ENCODE measurements at regions not wholly inside any gene's neighbourhood (a gene's known extent, or its start where the extent isn't known, plus 50 kb on each side); places are given as distances from the start of the nearest gene placed in this dataset.

- Histone ChIP-seq H3K4me1 (ENCODE audit: control insufficient read depth in 3 of 3, insufficient read depth in 2 of 3, low read depth in 1 of 3, low read length in 2 of 3) (no peaks in the 10 kb centered on the region), H3K9me3 (ENCODE audit: control insufficient read depth in 2 of 2, insufficient read depth in 1 of 2, low read depth in 1 of 2, low read length in 1 of 2) (no peaks in the 10 kb centered on the region), H3K27ac (ENCODE audit: low read depth in 1 of 3, low read length in 2 of 3) (no peak overlapping the region), H3K27me3 (ENCODE audit: control insufficient read depth in 3 of 3, insufficient read depth in 3 of 3, low read length in 3 of 3) (no peaks in the 10 kb centered on the region), H3K4me3 (ENCODE audit: low read depth in 1 of 3, low read length in 3 of 3) (no peak overlapping the region), H3K36me3 (ENCODE audit: control insufficient read depth in 3 of 3, insufficient read depth in 2 of 3, low read depth in 1 of 3, low read length in 3 of 3) (no peaks in the 10 kb centered on the region)
- FAIRE-seq (no peak), DNase-seq (no peak)
- WGBS, 3 donors: 63 to 69% (median 66%) methylated on average over 12 of the region's 12 CpGs
These were observed 138.9 kb downstream of the ACTL8 start for GRCh38 chr1:17893891-17894631.

GRCh38 chr1:17895401-17895800, 140.3 kb downstream of the ACTL8 start:
- no peak overlapping the region for H3K27ac ChIP-seq (ENCODE audit: low read depth in 1 of 3, low read length in 2 of 3)
- H3K9me3 ChIP-seq (ENCODE audit: control insufficient read depth in 2 of 2, insufficient read depth in 1 of 2, low read depth in 1 of 2, low read length in 1 of 2): no peaks in the 10 kb centered on the region
- H3K27me3 ChIP-seq (ENCODE audit: control insufficient read depth in 3 of 3, insufficient read depth in 3 of 3, low read length in 3 of 3): no peaks in the 10 kb centered on the region
- no peak overlapping the region for H3K4me3 ChIP-seq (ENCODE audit: low read depth in 1 of 3, low read length in 3 of 3)
- no peaks in the 10 kb centered on the region for H3K4me1 ChIP-seq (ENCODE audit: control insufficient read depth in 3 of 3, insufficient read depth in 2 of 3, low read depth in 1 of 3, low read length in 2 of 3)
- H3K36me3 ChIP-seq (ENCODE audit: control insufficient read depth in 3 of 3, insufficient read depth in 2 of 3, low read depth in 1 of 3, low read length in 3 of 3): no peaks in the 10 kb centered on the region
- no peak for FAIRE-seq
- 52 to 59% (median 53%) methylated on average over 4 of the region's 4 CpGs for WGBS, 3 donors
- DNase-seq: no peak

- H3K27me3 ChIP-seq (ENCODE audit: control insufficient read depth in 3 of 3, insufficient read depth in 3 of 3, low read length in 3 of 3): no peaks in the 10 kb centered on the region
- H3K27ac ChIP-seq (ENCODE audit: low read depth in 1 of 3, low read length in 2 of 3): no peak overlapping the region
- no peaks in the 10 kb centered on the region for H3K9me3 ChIP-seq (ENCODE audit: control insufficient read depth in 2 of 2, insufficient read depth in 1 of 2, low read depth in 1 of 2, low read length in 1 of 2)
- DNase-seq: no peak
- no peak overlapping the region for H3K4me3 ChIP-seq (ENCODE audit: low read depth in 1 of 3, low read length in 3 of 3)
- 74 to 87% (median 82%) methylated on average over 6 to 8 of the region's 8 CpGs for WGBS, 3 donors
- no peaks in the 10 kb centered on the region for H3K36me3 ChIP-seq (ENCODE audit: control insufficient read depth in 3 of 3, insufficient read depth in 2 of 3, low read depth in 1 of 3, low read length in 3 of 3)
- no peak for FAIRE-seq
- H3K4me1 ChIP-seq (ENCODE audit: control insufficient read depth in 3 of 3, insufficient read depth in 2 of 3, low read depth in 1 of 3, low read length in 2 of 3): no peaks in the 10 kb centered on the region
These were observed 140.9 kb downstream of the ACTL8 start for GRCh38 chr1:17895986-17896385.

- no peaks in the 10 kb centered on the region for H3K27me3 ChIP-seq (ENCODE audit: control insufficient read depth in 3 of 3, insufficient read depth in 3 of 3, low read length in 3 of 3)
- no peaks in the 10 kb centered on the region for H3K4me1 ChIP-seq (ENCODE audit: control insufficient read depth in 3 of 3, insufficient read depth in 2 of 3, low read depth in 1 of 3, low read length in 2 of 3)
- H3K4me3 ChIP-seq (ENCODE audit: low read depth in 1 of 3, low read length in 3 of 3): no peak overlapping the region
- no peak overlapping the region for H3K27ac ChIP-seq (ENCODE audit: low read depth in 1 of 3, low read length in 2 of 3)
- peak in 1 of 2 donors; percentile 3 for DNase-seq
- WGBS, 3 donors: 23 to 54% (median 24%) methylated on average over 5 of the region's 5 CpGs
- H3K9me3 ChIP-seq (ENCODE audit: control insufficient read depth in 2 of 2, insufficient read depth in 1 of 2, low read depth in 1 of 2, low read length in 1 of 2): no peaks in the 10 kb centered on the region
- H3K36me3 ChIP-seq (ENCODE audit: control insufficient read depth in 3 of 3, insufficient read depth in 2 of 3, low read depth in 1 of 3, low read length in 3 of 3): no peaks in the 10 kb centered on the region
- no peak for FAIRE-seq
These were observed 148.3 kb downstream of the ACTL8 start for GRCh38 chr1:17903386-17903785.

GRCh38 chr1:17904290-17904689, 149.2 kb downstream of the ACTL8 start:
- Histone ChIP-seq H3K4me3 (ENCODE audit: low read depth in 1 of 3, low read length in 3 of 3) (no peak overlapping the region), H3K36me3 (ENCODE audit: control insufficient read depth in 3 of 3, insufficient read depth in 2 of 3, low read depth in 1 of 3, low read length in 3 of 3) (no peaks in the 10 kb centered on the region), H3K9me3 (ENCODE audit: control insufficient read depth in 2 of 2, insufficient read depth in 1 of 2, low read depth in 1 of 2, low read length in 1 of 2) (no peaks in the 10 kb centered on the region), H3K27ac (ENCODE audit: low read depth in 1 of 3, low read length in 2 of 3) (no peak overlapping the region), H3K4me1 (ENCODE audit: control insufficient read depth in 3 of 3, insufficient read depth in 2 of 3, low read depth in 1 of 3, low read length in 2 of 3) (no peaks in the 10 kb centered on the region), H3K27me3 (ENCODE audit: control insufficient read depth in 3 of 3, insufficient read depth in 3 of 3, low read length in 3 of 3) (no peaks in the 10 kb centered on the region)
- 18 to 30% (median 22%) methylated on average over 5 of the region's 5 CpGs for WGBS, 3 donors
- DNase-seq (no peak), FAIRE-seq (no peak)

GRCh38 chr1:17907999-17908398, 152.9 kb downstream of the ACTL8 start:
- FAIRE-seq: no peak
- Histone ChIP-seq H3K4me1 (ENCODE audit: control insufficient read depth in 3 of 3, insufficient read depth in 2 of 3, low read depth in 1 of 3, low read length in 2 of 3) (no peaks in the 10 kb centered on the region), H3K36me3 (ENCODE audit: control insufficient read depth in 3 of 3, insufficient read depth in 2 of 3, low read depth in 1 of 3, low read length in 3 of 3) (no peaks in the 10 kb centered on the region), H3K27ac (ENCODE audit: low read depth in 1 of 3, low read length in 2 of 3) (no peak overlapping the region), H3K4me3 (ENCODE audit: low read depth in 1 of 3, low read length in 3 of 3) (no peak overlapping the region), H3K9me3 (ENCODE audit: control insufficient read depth in 2 of 2, insufficient read depth in 1 of 2, low read depth in 1 of 2, low read length in 1 of 2) (no peaks in the 10 kb centered on the region), H3K27me3 (ENCODE audit: control insufficient read depth in 3 of 3, insufficient read depth in 3 of 3, low read length in 3 of 3) (peaks cover 0 to 3% (median 0%) of the 10 kb centered on the region in 3 donors)
- DNase-seq: no peak
- WGBS, 3 donors: 51 to 66% (median 51%) methylated on average over 3 of the region's 3 CpGs

GRCh38 chr1:17908945-17909344, 153.8 kb downstream of the ACTL8 start:
- Histone ChIP-seq H3K27ac (ENCODE audit: low read depth in 1 of 3, low read length in 2 of 3) (no peak overlapping the region), H3K36me3 (ENCODE audit: control insufficient read depth in 3 of 3, insufficient read depth in 2 of 3, low read depth in 1 of 3, low read length in 3 of 3) (no peaks in the 10 kb centered on the region), H3K4me1 (ENCODE audit: control insufficient read depth in 3 of 3, insufficient read depth in 2 of 3, low read depth in 1 of 3, low read length in 2 of 3) (no peaks in the 10 kb centered on the region), H3K4me3 (ENCODE audit: low read depth in 1 of 3, low read length in 3 of 3) (no peak overlapping the region), H3K27me3 (ENCODE audit: control insufficient read depth in 3 of 3, insufficient read depth in 3 of 3, low read length in 3 of 3) (peaks cover 0 to 3% (median 0%) of the 10 kb centered on the region in 3 donors), H3K9me3 (ENCODE audit: control insufficient read depth in 2 of 2, insufficient read depth in 1 of 2, low read depth in 1 of 2, low read length in 1 of 2) (no peaks in the 10 kb centered on the region)
- DNase-seq: no peak
- no peak for FAIRE-seq

- WGBS, 3 donors: 6 to 23% (median 12%) methylated on average over 4 of the region's 4 CpGs
- H3K4me1 ChIP-seq (ENCODE audit: control insufficient read depth in 3 of 3, insufficient read depth in 2 of 3, low read depth in 1 of 3, low read length in 2 of 3): no peaks in the 10 kb centered on the region
- no peaks in the 10 kb centered on the region for H3K9me3 ChIP-seq (ENCODE audit: control insufficient read depth in 2 of 2, insufficient read depth in 1 of 2, low read depth in 1 of 2, low read length in 1 of 2)
- H3K27me3 ChIP-seq (ENCODE audit: control insufficient read depth in 3 of 3, insufficient read depth in 3 of 3, low read length in 3 of 3): peaks cover 0 to 3% (median 0%) of the 10 kb centered on the region in 3 donors
- no peak for FAIRE-seq
- H3K36me3 ChIP-seq (ENCODE audit: control insufficient read depth in 3 of 3, insufficient read depth in 2 of 3, low read depth in 1 of 3, low read length in 3 of 3): no peaks in the 10 kb centered on the region
- DNase-seq: peak in 1 of 2 donors; percentile 9
- H3K4me3 ChIP-seq (ENCODE audit: low read depth in 1 of 3, low read length in 3 of 3): no peak overlapping the region
- no peak overlapping the region for H3K27ac ChIP-seq (ENCODE audit: low read depth in 1 of 3, low read length in 2 of 3)
These were observed 154.5 kb downstream of the ACTL8 start for GRCh38 chr1:17909634-17910033.

GRCh38 chr1:17911791-17912190, 156.7 kb downstream of the ACTL8 start:
- FAIRE-seq: no peak
- WGBS, 3 donors: 13 to 38% (median 29%) methylated on average over 4 of the region's 4 CpGs
- no peak for DNase-seq
- Histone ChIP-seq H3K4me3 (ENCODE audit: low read depth in 1 of 3, low read length in 3 of 3) (no peak overlapping the region), H3K27me3 (ENCODE audit: control insufficient read depth in 3 of 3, insufficient read depth in 3 of 3, low read length in 3 of 3) (peaks cover 0 to 7% (median 5%) of the 10 kb centered on the region in 3 donors), H3K27ac (ENCODE audit: low read depth in 1 of 3, low read length in 2 of 3) (no peak overlapping the region), H3K4me1 (ENCODE audit: control insufficient read depth in 3 of 3, insufficient read depth in 2 of 3, low read depth in 1 of 3, low read length in 2 of 3) (no peaks in the 10 kb centered on the region), H3K36me3 (ENCODE audit: control insufficient read depth in 3 of 3, insufficient read depth in 2 of 3, low read depth in 1 of 3, low read length in 3 of 3) (no peaks in the 10 kb centered on the region), H3K9me3 (ENCODE audit: control insufficient read depth in 2 of 2, insufficient read depth in 1 of 2, low read depth in 1 of 2, low read length in 1 of 2) (no peaks in the 10 kb centered on the region)
